Type B pancreatic cell (in vitro differentiated cells): ENCODE measurements at regions not wholly inside any gene's neighbourhood (a gene's known extent, or its start where the extent isn't known, plus 50 kb on each side); places are given as distances from the start of the nearest gene placed in this dataset.

Experiments
- DNase-seq: peaks from one replicate; pipeline ENCODE4 v3.0.0; 2021; ENCODE audit warnings: mixed read lengths; ENCODE audit not compliant: unreplicated experiment; ENCODE audit errors: extremely low spot score
- H3K27ac Mint-ChIP-seq: 2 replicates; pipeline ENCODE4 v1.8.0; 2021; ENCODE audit warnings: mild to moderate bottlenecking, mixed read lengths
- H3K27me3 Mint-ChIP-seq: 2 replicates; pipeline ENCODE4 v1.8.0; 2021; ENCODE audit warnings: mixed read lengths
- H3K36me3 Mint-ChIP-seq: 2 replicates; pipeline ENCODE4 v1.8.0; 2021; ENCODE audit warnings: mixed read lengths
- H3K4me1 Mint-ChIP-seq: one replicate; pipeline ENCODE4 v1.8.0; 2021; ENCODE audit warnings: mixed read lengths; ENCODE audit not compliant: unreplicated experiment
- H3K4me3 Mint-ChIP-seq: 2 replicates; pipeline ENCODE4 v1.8.0; 2021; ENCODE audit warnings: mild to moderate bottlenecking, mixed read lengths
- H3K9me3 Mint-ChIP-seq: 2 replicates; pipeline ENCODE4 v1.8.0; 2021; ENCODE audit warnings: mixed read lengths
- CTCF ChIP-seq: fragments of 200-600 bp; sonication (generic); conservative IDR thresholded peaks from 2 replicates; pipeline ENCODE4 v1.5.0; 2021; ENCODE audit warnings: antibody characterized with exemption, mild to moderate bottlenecking

GRCh38 chrX:147637190-147637589 lies 274.5 kb upstream of the FMR1 start:
- H3K36me3 Mint-ChIP-seq, result no peaks in the 10 kb centered on the region
- H3K9me3 Mint-ChIP-seq, result no peaks in the 10 kb centered on the region
- H3K27ac Mint-ChIP-seq, result no peak overlapping the region
- no peaks in the 10 kb centered on the region for H3K27me3 Mint-ChIP-seq
- no peak overlapping the region for H3K4me3 Mint-ChIP-seq
- no peak for TF ChIP-seq CTCF
- DNase-seq, result no peak
- H3K4me1 Mint-ChIP-seq, result no peaks in the 10 kb centered on the region

GRCh38 chrX:147646949-147647723 lies 264.6 kb upstream of the FMR1 start:
- TF ChIP-seq CTCF, result no peak
- no peaks in the 10 kb centered on the region for H3K4me1 Mint-ChIP-seq
- H3K4me3 Mint-ChIP-seq, result no peak overlapping the region
- no peaks in the 10 kb centered on the region for H3K9me3 Mint-ChIP-seq
- H3K27me3 Mint-ChIP-seq, result no peaks in the 10 kb centered on the region
- no peak for DNase-seq
- H3K36me3 Mint-ChIP-seq, result no peaks in the 10 kb centered on the region
- H3K27ac Mint-ChIP-seq, result no peak overlapping the region

- TF ChIP-seq CTCF, result no peak
- Mint-ChIP-seq H3K27me3 (no peaks in the 10 kb centered on the region), H3K9me3 (no peaks in the 10 kb centered on the region), H3K4me3 (no peak overlapping the region), H3K36me3 (no peaks in the 10 kb centered on the region), H3K27ac (no peak overlapping the region), H3K4me1 (no peaks in the 10 kb centered on the region)
- DNase-seq, result no peak
These were observed 235.9 kb upstream of the FMR1 start for GRCh38 chrX:147675819-147676218.

GRCh38 chrX:147679356-147680005 lies 232.2 kb upstream of the FMR1 start:
- no peaks in the 10 kb centered on the region for H3K4me1 Mint-ChIP-seq
- no peak overlapping the region for H3K27ac Mint-ChIP-seq
- no peak for TF ChIP-seq CTCF
- H3K9me3 Mint-ChIP-seq, result no peaks in the 10 kb centered on the region
- no peaks in the 10 kb centered on the region for H3K27me3 Mint-ChIP-seq
- DNase-seq, result no peak
- H3K36me3 Mint-ChIP-seq, result no peaks in the 10 kb centered on the region
- no peak overlapping the region for H3K4me3 Mint-ChIP-seq

GRCh38 chrX:147680251-147680650 lies 231.5 kb upstream of the FMR1 start:
- H3K4me1 Mint-ChIP-seq, result no peaks in the 10 kb centered on the region
- no peak for TF ChIP-seq CTCF
- no peak overlapping the region for H3K4me3 Mint-ChIP-seq
- H3K27me3 Mint-ChIP-seq, result no peaks in the 10 kb centered on the region
- H3K9me3 Mint-ChIP-seq, result no peaks in the 10 kb centered on the region
- H3K36me3 Mint-ChIP-seq, result no peaks in the 10 kb centered on the region
- no peak for DNase-seq
- no peak overlapping the region for H3K27ac Mint-ChIP-seq
